Mesenchymal stem cell (in vitro differentiated cells and primary cell): ENCODE measurements at regions not wholly inside any gene's neighbourhood (a gene's known extent, or its start where the extent isn't known, plus 50 kb on each side); places are given as distances from the start of the nearest gene placed in this dataset.

Experiments
- DNase-seq: peaks from one replicate; pipeline ENCODE4 v3.0.0-alpha.2; 2013
- H2AFZ ChIP-seq: one replicate; pipeline ENCODE4 v1.6.1; 2013; ENCODE audit warnings: low read depth, mild to moderate bottlenecking, control low read depth, inconsistent platforms, low read length, moderate library complexity
- H2AK5ac ChIP-seq: 2 replicates; pipeline ENCODE4 v1.6.1; 2013; ENCODE audit warnings: low read length, moderate library complexity, mild to moderate bottlenecking, inconsistent platforms; ENCODE audit not compliant: severe bottlenecking
- H2BK120ac ChIP-seq: one replicate; pipeline ENCODE4 v1.6.1; 2013; ENCODE audit warnings: low read depth, mild to moderate bottlenecking, inconsistent platforms, low read length, moderate library complexity
- H2BK12ac ChIP-seq, 2 experiments: one replicate each; pipeline ENCODE4 v1.6.1; 2013; ENCODE audit warnings: inconsistent platforms in 2 of 2, low read length in 2 of 2, mild to moderate bottlenecking in 2 of 2, moderate library complexity in 2 of 2, control low read depth in 1 of 2
- H2BK15ac ChIP-seq: one replicate; pipeline ENCODE4 v1.6.1; 2013; ENCODE audit warnings: mild to moderate bottlenecking, low read depth, inconsistent platforms; ENCODE audit not compliant: poor library complexity, severe bottlenecking
- H2BK5ac ChIP-seq: 2 replicates; pipeline ENCODE4 v1.6.1; 2013; ENCODE audit warnings: low read depth, mild to moderate bottlenecking, low read length, control low read depth, inconsistent platforms; ENCODE audit not compliant: poor library complexity, severe bottlenecking
- H3K14ac ChIP-seq, 2 experiments: one replicate each; pipeline ENCODE4 v1.6.1; 2013; ENCODE audit warnings: inconsistent platforms in 2 of 2, low read length in 2 of 2, control low read depth in 1 of 2, mild to moderate bottlenecking in 1 of 2, moderate library complexity in 1 of 2
- H3K18ac ChIP-seq, 2 experiments: one replicate each; pipeline ENCODE4 v1.6.1; 2013; ENCODE audit warnings: inconsistent platforms in 2 of 2, low read length in 2 of 2, control low read depth in 1 of 2, low read depth in 1 of 2, mild to moderate bottlenecking in 1 of 2
- H3K23ac ChIP-seq, 2 experiments: one replicate each; pipeline ENCODE4 v1.6.1; 2013; ENCODE audit warnings: inconsistent platforms in 2 of 2, low read length in 2 of 2, mild to moderate bottlenecking in 2 of 2, moderate library complexity in 2 of 2, control low read depth in 1 of 2
- H3K27ac ChIP-seq: 2 replicates; pipeline ENCODE4 v1.5.1; 2013; ENCODE audit warnings: mild to moderate bottlenecking, moderate library complexity, low read length, control low read depth, inconsistent platforms; ENCODE audit not compliant: poor library complexity, severe bottlenecking
- H3K27me3 ChIP-seq, 2 experiments: 2 replicates each; pipeline versions ENCODE4 v1.6.1 to v1.7.0; 2013; ENCODE audit warnings: low read length in 2 of 2, mild to moderate bottlenecking in 2 of 2, moderate library complexity in 2 of 2, control low read depth in 1 of 2, inconsistent platforms in 1 of 2; ENCODE audit not compliant: control insufficient read depth in 1 of 2, insufficient read depth in 1 of 2
- H3K36me3 ChIP-seq, 2 experiments: 2 replicates each; pipeline versions ENCODE4 v1.6.1 to v1.7.0; 2013; ENCODE audit warnings: low read length in 2 of 2, control low read depth in 1 of 2, inconsistent platforms in 1 of 2, low read depth in 1 of 2, mild to moderate bottlenecking in 1 of 2; ENCODE audit not compliant: insufficient read depth in 2 of 2, control insufficient read depth in 1 of 2
- H3K4ac ChIP-seq, 2 experiments: one replicate each; pipeline ENCODE4 v1.6.1; 2013; ENCODE audit warnings: inconsistent platforms in 2 of 2, low read length in 2 of 2, mild to moderate bottlenecking in 2 of 2, moderate library complexity in 2 of 2, control low read depth in 1 of 2, low read depth in 1 of 2
- H3K4me1 ChIP-seq: 2 replicates; pipeline ENCODE4 v1.6.1; 2013; ENCODE audit warnings: low read depth, low read length, control low read depth; ENCODE audit not compliant: control insufficient read depth, insufficient read depth
- H3K4me2 ChIP-seq: 2 replicates; pipeline ENCODE4 v1.6.1; 2013; ENCODE audit warnings: low read length, mild to moderate bottlenecking, inconsistent platforms; ENCODE audit not compliant: poor library complexity, severe bottlenecking
- H3K4me3 ChIP-seq, 2 experiments: 2 replicates each; pipeline versions ENCODE4 v1.5.1 to v1.7.0; 2013; ENCODE audit warnings: low read length in 2 of 2, mild to moderate bottlenecking in 2 of 2, control low read depth in 1 of 2, low read depth in 1 of 2; ENCODE audit not compliant: insufficient read depth in 1 of 2
- H3K79me1 ChIP-seq: replicated peaks from 2 replicates; pipeline ENCODE4 v1.6.1; 2013; ENCODE audit warnings: mild to moderate bottlenecking, control low read depth, low read length, inconsistent platforms; ENCODE audit not compliant: poor library complexity, severe bottlenecking
- H3K9ac ChIP-seq: 2 replicates; pipeline ENCODE4 v1.7.0; 2013; ENCODE audit warnings: mild to moderate bottlenecking, low read length, moderate library complexity
- H3K9me3 ChIP-seq: 2 replicates; pipeline ENCODE4 v1.7.0; 2013; ENCODE audit warnings: mild to moderate bottlenecking, low read length; ENCODE audit not compliant: control insufficient read depth
- H4K8ac ChIP-seq: one replicate; pipeline ENCODE4 v1.6.1; 2013; ENCODE audit warnings: inconsistent platforms, mild to moderate bottlenecking, low read length, moderate library complexity
- H4K91ac ChIP-seq: one replicate; pipeline ENCODE4 v1.6.1; 2013; ENCODE audit warnings: mild to moderate bottlenecking, low read length, inconsistent platforms
- WGBS: methylation state at CpG from one replicate; pipeline ENCODE4 v1.1.7; 2013; ENCODE audit warnings: mixed read lengths; 5-methylcytosine and 5-hydroxymethylcytosine counted together

- H2BK15ac ChIP-seq, result no peak overlapping the region
Measured at GRCh38 chr2:6290217-6291015, 575.3 kb downstream of the CMPK2 start.

GRCh38 chr2:6294791-6295190 lies 570.9 kb downstream of the CMPK2 start:
- no peak for DNase-seq
- H2BK120ac ChIP-seq, result no peak overlapping the region
- no peak overlapping the region for H2BK5ac ChIP-seq
- H3K23ac ChIP-seq, result no peak overlapping the region
- H4K91ac ChIP-seq, result no peak overlapping the region
- no peak overlapping the region for H2BK12ac ChIP-seq
- H3K4me2 ChIP-seq, result no peak overlapping the region
- H3K4me3 ChIP-seq, result no peak overlapping the region
- H2BK15ac ChIP-seq, result no peak overlapping the region
- no peak overlapping the region for H2AK5ac ChIP-seq
- H3K4me1 ChIP-seq, result no peaks in the 10 kb centered on the region
- H3K36me3 ChIP-seq, result no peaks in the 10 kb centered on the region
- H3K27ac ChIP-seq, result no peak overlapping the region
- H3K9ac ChIP-seq, result no peak overlapping the region
- WGBS, result 63% methylated on average over 1 of the region's 2 CpGs
- H3K9me3 ChIP-seq, result peaks cover 7% of the 10 kb centered on the region
- H3K14ac ChIP-seq, result no peak overlapping the region
- H3K27me3 ChIP-seq, result no peaks in the 10 kb centered on the region
- no peaks in the 10 kb centered on the region for H3K79me1 ChIP-seq
- H4K8ac ChIP-seq, result no peak overlapping the region
- no peak overlapping the region for H2AFZ ChIP-seq
- no peak overlapping the region for H3K4ac ChIP-seq
- no peak overlapping the region for H3K18ac ChIP-seq

More at GRCh38 chr2:6290217-6291015, 575.3 kb downstream of the CMPK2 start:
- no peak overlapping the region for H3K14ac ChIP-seq
- no peaks in the 10 kb centered on the region for H3K4me1 ChIP-seq
- H4K8ac ChIP-seq, result no peak overlapping the region
- no peak overlapping the region for H3K9ac ChIP-seq
- no peak overlapping the region for H2BK5ac ChIP-seq
- no peak overlapping the region for H2BK120ac ChIP-seq
- no peak overlapping the region for H3K27ac ChIP-seq
- no peak overlapping the region for H2AK5ac ChIP-seq
- H3K9me3 ChIP-seq, result peaks cover 7% of the 10 kb centered on the region
- H3K27me3 ChIP-seq, result no peaks in the 10 kb centered on the region
- H3K4me2 ChIP-seq, result no peak overlapping the region
- 91% methylated on average over 9 of the region's 9 CpGs for WGBS
- H2BK12ac ChIP-seq, result no peak overlapping the region
- H3K36me3 ChIP-seq, result no peaks in the 10 kb centered on the region
- no peak overlapping the region for H4K91ac ChIP-seq
- H3K23ac ChIP-seq, result no peak overlapping the region
- no peak overlapping the region for H3K4ac ChIP-seq
- no peak overlapping the region for H3K18ac ChIP-seq
- H2AFZ ChIP-seq, result no peak overlapping the region
- H3K79me1 ChIP-seq, result no peaks in the 10 kb centered on the region
- DNase-seq, result no peak
- H3K4me3 ChIP-seq, result no peak overlapping the region

GRCh38 chr2:6297238-6297637 lies 568.5 kb downstream of the CMPK2 start:
- no peak overlapping the region for H3K4me2 ChIP-seq
- no peak overlapping the region for H2AFZ ChIP-seq
- H2BK12ac ChIP-seq, result no peak overlapping the region
- 79% methylated on average over 4 of the region's 4 CpGs for WGBS
- no peak overlapping the region for H3K23ac ChIP-seq
- peaks cover 3% of the 10 kb centered on the region for H3K9me3 ChIP-seq
- no peak overlapping the region for H3K18ac ChIP-seq
- no peak overlapping the region for H2AK5ac ChIP-seq
- H3K4me3 ChIP-seq, result no peak overlapping the region
- H3K79me1 ChIP-seq, result no peaks in the 10 kb centered on the region
- H3K27me3 ChIP-seq, result no peaks in the 10 kb centered on the region
- H3K9ac ChIP-seq, result no peak overlapping the region
- no peak overlapping the region for H4K91ac ChIP-seq
- no peak overlapping the region for H3K27ac ChIP-seq
- no peaks in the 10 kb centered on the region for H3K36me3 ChIP-seq
- no peak for DNase-seq
- no peak overlapping the region for H4K8ac ChIP-seq
- no peak overlapping the region for H3K14ac ChIP-seq
- H3K4me1 ChIP-seq, result no peaks in the 10 kb centered on the region
- H2BK120ac ChIP-seq, result no peak overlapping the region
- no peak overlapping the region for H3K4ac ChIP-seq
- H2BK15ac ChIP-seq, result no peak overlapping the region
- H2BK5ac ChIP-seq, result no peak overlapping the region

- Histone ChIP-seq H3K36me3 (no peaks in the 10 kb centered on the region), H3K27me3 (no peaks in the 10 kb centered on the region), H3K27ac (no peak overlapping the region), H4K8ac (no peak overlapping the region), H3K9me3 (no peaks in the 10 kb centered on the region), H3K23ac (no peak overlapping the region), H2BK5ac (no peak overlapping the region), H3K9ac (no peak overlapping the region), H4K91ac (no peak overlapping the region), H3K4me2 (no peak overlapping the region), H2AFZ (no peak overlapping the region), H2BK12ac (no peak overlapping the region), H3K4me1 (no peaks in the 10 kb centered on the region), H3K79me1 (no peaks in the 10 kb centered on the region), H3K4me3 (no peak overlapping the region), H3K14ac (no peak overlapping the region), H3K4ac (no peak overlapping the region), H2BK120ac (no peak overlapping the region), H3K18ac (no peak overlapping the region), H2BK15ac (no peak overlapping the region), H2AK5ac (no peak overlapping the region)
- WGBS, result 73% methylated on average over 2 of the region's 2 CpGs
- no peak for DNase-seq
Measured at GRCh38 chr2:6301426-6301825, 564.3 kb downstream of the CMPK2 start.
